SIG-M5 treated with dmso at 0.1 percent for 504 hours (cell line): ENCODE measurements at regions not wholly inside any gene's neighbourhood (a gene's known extent, or its start where the extent isn't known, plus 50 kb on each side); places are given as distances from the start of the nearest gene placed in this dataset.

Experiments
- DNase-seq: peaks from one replicate; lab custom pipeline; 2025; ENCODE audit not compliant: unreplicated experiment; lab: John Stamatoyannopoulos, UW

- DNase-seq: no peak
These were observed 144.1 kb downstream of the SOX2 start for GRCh38 chr3:181855825-181856224.

- no peak for DNase-seq
These were observed 147.8 kb downstream of the SOX2 start for GRCh38 chr3:181859518-181859917.

DNA sequence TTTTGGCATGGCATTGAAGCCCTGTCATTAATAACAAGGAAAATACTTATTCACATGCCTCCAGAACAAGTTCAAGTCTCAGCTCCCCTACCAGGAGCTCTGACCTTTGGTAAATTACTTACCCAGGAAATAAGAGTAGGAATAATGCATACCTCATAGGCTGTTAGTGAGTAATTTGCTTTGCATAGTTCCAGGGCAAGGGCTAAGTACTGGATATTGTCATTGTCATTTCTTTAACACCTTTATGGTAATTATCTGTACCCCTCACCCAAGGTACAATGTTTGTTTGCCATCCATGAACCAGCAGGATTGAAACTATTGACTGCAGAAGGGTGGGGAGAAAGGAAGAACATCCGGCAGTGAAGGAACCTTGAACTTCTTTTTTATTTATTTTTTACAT is 148.5 kb downstream of the SOX2 start:
- DNase-seq: no peak

- DNase-seq: no peak
These were observed 150.8 kb downstream of the SOX2 start for GRCh38 chr3:181862502-181862901.

DNA sequence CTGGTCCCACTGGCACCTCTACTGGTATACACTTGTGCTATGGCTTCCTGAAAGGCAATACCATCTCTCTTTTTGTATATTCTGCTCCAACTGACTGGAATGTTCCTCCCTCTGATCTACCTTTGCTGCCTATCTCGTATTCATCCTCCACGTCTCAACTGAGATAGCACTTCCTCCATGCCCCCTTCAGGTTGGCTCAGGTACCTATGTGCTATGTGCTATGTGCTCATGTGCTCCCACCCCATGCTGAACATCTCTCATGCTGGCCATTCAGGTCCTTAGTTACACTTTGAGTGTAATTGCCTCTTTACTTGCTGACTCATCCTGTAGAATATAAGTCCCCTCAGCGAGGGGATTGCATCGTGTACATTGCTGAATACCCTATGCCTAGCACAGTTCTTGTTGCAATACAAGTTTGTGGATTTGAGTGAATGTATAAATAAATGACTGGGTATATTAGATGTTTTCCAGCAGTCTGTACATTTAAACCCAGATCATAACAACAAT is 156.9 kb downstream of the SOX2 start:
- no peak for DNase-seq

DNA sequence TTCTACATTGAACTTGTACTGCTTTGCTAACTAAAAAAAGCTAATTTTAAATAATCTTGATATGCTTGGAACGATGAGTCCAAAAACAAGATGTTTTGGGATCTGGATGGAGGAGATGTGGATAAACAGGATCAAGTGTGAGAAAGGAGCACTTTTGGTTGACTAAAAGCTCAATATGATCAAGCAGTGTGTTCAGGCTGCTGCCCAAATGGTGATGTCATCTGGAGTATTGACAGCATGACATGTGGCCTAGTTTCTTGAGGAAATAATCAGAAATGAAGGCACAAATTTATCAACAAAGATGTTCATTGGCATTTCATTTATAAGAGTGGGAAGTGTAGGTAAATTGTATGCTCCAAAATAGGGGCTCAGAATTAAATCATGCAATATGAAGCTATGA is 161.2 kb downstream of the SOX2 start:
- no peak for DNase-seq

DNA sequence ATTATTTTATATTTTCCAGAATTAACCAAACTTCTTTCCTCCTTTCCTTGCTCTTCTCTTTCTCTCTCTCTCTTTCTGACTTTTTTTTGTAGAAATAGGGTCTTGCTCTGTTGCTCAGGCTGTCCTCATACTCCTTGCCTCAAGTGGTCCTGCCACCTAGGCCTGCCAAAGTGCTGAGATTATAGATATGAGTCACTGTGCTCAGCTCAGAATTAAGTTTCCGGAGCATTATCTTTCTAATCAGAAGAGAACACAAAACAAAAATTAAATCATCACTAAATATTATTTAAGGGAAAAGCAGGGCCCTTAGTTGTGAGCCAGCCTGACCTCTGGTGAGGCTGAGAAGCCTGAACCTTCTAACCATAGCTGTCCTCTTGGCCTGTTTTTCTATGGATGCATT is 168.2 kb downstream of the SOX2 start:
- DNase-seq: no peak

DNA sequence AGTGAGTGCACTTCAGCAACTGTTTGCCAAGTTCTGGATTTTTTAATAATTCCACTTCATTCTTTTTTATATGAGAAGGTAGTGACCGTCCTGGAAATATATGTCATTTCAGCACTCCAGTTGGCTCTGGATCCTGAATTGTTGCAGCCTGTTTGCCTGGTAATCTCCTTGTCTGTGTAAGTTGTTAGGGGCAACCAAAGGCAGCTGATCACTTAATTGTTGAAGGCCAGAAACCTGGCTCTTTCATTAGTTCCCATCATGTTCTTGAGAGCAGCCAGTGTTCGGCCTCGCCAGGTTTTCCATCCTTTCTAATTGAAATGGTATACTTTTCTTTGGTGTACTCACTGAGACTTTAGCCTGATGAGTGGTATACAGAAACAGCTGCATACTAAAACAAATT is 168.6 kb downstream of the SOX2 start:
- DNase-seq: no peak

GRCh38 chr3:181881749-181882148 is 170.0 kb downstream of the SOX2 start:
- no peak for DNase-seq

DNA sequence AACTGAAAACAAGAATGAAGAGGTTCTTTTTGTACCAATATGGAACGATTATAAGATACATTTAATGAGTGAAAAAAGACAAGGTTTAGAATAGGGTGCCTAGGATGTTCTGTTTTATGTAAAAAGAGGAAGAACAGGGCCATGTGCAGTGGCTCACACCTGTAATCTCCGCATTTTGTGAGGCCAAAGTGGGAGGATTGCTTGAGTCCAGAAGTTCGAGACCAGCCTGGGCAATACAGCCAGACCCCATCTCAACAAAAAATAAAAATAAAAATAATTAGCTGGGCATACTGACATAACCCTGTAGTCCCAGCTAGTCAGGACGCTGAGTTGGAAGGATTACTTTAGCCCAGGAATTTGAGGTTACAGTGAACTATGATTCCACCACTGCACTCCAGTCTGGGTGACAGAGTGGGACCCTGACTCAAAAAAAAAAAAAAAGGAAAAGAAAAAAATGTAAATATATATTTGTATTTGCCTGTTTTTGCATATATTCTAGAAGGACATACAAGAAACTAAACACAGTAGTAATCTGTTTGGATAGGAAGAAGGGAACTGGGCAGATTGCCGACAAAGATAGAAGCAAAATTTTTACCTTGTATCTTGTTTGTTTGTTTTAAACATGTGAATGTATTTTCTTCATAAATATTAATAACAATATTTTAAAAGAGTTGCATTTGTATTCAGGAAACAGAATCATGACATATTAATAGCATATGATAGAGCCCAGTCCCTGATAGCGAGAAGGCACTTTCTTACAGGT is 174.3 kb downstream of the SOX2 start:
- no peak for DNase-seq

- no peak for DNase-seq
These were observed 175.0 kb downstream of the SOX2 start for GRCh38 chr3:181886676-181887075.

DNA sequence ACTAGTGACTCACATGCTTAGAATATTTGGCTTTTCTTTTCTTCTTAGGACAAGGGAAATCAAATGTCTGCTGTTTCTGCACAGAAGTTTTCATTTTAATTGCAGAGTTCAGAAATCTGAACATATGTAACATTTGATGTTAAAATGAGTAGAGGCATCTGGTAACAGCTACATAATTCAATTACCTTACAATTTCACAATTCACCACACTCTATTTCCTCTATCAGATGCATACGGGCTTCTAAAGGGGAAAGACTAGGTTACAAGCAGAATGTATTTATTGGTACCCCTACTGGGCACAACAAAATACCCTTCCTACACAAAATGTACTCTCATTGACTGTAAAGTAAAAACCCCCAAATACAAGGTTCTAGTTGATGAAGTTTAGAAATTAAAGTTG is 176.0 kb downstream of the SOX2 start:
- DNase-seq: no peak

DNA sequence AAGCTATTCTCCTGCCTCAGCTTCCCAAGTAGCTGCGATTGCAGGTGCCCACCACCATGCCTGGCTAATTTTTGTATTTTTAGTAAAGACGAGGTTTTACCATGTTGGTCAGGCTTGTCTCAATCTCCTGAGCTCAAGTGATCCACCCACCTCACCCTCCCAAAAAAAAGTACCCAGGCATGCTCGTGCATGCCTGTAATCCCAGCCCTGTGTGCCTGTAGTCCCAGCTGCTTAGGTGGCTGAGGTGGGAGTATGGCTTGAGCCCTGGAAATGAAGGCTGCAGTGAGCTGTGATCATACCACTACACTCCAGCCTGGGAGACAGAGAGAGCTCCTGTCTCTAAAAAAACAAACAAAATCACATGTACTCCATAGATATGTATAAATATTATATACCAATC is 176.5 kb downstream of the SOX2 start:
- no peak for DNase-seq

GRCh38 chr3:181892848-181893247 is 181.1 kb downstream of the SOX2 start:
- DNase-seq: no peak

DNA sequence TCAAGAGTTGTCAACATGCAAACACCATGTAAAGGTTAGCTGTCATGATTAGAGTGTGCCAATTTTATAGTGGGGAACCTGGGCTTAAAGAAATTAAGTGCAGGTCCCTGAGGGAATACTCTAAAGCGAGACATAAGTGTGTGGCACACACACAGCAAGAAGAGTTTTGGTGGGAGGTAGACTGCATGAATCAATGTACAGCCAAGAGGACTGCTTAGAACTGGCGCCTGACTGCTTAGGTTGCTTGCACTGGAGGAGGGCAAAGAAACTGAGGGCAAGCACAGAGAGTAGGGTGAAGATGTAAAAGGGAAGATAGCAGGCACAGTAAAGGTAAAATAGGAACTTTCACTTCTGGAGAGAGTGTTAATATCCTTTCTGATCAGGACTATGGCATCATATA is 184.9 kb downstream of the SOX2 start:
- DNase-seq: no peak

- no peak for DNase-seq
These were observed 188.0 kb downstream of the SOX2 start for GRCh38 chr3:181899702-181900101.

DNA sequence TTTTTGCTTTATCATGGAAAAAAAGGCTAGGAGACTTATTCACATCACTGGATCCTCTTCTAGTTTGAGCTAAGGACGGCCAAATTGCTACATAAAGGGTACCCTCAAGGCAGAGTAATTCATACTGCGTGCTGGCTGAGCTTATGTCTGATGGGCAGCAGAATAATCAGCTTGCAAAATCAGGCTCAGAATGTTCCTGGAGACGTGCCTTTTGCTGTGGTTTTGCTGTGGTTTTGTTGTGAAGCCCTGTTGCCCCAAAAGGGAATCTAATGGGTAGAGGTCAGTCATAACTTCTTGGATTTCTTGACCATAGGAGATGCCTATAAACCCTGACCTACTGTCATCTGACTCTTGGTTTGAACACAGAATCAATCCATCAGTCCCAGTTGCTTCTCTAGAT is 189.9 kb downstream of the SOX2 start:
- DNase-seq: no peak

DNA sequence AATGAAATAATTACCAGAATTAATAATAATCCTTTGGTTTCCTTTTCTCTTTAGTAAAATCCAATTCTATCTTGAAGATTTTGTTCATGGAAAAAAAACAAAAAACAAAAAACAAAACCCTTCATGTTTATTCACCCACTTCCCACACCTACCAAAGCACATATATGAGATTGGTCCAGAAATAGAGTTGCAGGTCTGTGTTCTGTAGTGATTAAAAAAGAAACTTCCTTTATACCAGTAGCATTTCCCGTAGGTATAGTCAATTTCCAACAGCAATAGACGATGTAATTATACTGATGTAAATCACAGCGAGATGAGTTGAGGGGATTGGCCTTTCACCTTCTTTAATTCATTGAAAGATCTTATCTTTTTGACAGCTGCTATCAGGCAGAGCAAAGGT is 194.6 kb downstream of the SOX2 start:
- no peak for DNase-seq

DNA sequence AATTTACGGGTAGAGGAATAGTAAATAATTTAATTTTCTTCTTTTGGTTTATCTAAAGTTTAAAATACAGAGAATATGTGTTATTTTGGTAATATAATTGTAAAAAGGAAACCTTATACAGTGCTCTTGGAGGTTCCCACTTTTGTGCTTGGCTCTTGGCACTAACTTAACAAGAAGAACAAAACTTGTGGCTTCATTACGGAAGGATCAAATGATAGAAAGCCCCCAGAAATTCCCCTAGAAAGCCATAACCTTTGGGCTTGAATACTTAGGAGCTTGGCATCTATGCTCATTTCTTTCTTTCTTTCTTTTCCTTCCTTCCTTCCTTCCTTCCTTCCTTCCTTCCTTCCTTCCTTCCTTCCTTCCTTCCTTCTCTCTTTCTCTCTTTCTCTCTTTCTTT is 197.5 kb downstream of the SOX2 start:
- no peak for DNase-seq

GRCh38 chr3:181912384-181912783 is 200.7 kb downstream of the SOX2 start:
- DNase-seq: no peak

GRCh38 chr3:181913254-181913653 is 201.5 kb downstream of the SOX2 start:
- DNase-seq: no peak

- DNase-seq: no peak
These were observed 203.8 kb downstream of the SOX2 start for GRCh38 chr3:181915551-181915950.

DNA sequence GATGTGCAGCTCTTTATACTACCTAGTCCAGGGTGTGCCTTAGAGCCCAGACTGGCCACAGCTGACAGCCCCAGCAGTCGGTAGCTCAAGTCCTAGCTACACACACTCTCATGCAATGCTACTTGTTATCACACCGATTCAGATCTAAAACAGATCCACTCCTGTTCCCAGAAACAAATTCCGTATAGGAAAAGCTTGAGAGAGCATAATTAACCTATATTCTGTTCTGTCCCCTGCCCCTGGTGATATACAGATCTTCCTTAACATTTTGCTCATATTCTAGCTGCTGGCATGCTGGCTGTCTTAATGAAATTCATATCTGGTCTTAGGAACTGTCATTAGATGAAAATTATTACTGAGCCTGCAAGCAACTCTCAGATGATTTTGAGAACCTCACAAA is 204.3 kb downstream of the SOX2 start:
- no peak for DNase-seq
